Uterus (tissue), 2 donors: ENCODE measurements at regions not wholly inside any gene's neighbourhood (a gene's known extent, or its start where the extent isn't known, plus 50 kb on each side); places are given as distances from the start of the nearest gene placed in this dataset.

ENCODE experiments used
- POLR2A ChIP-seq, 2 donors: fragments of 450-650 bp; IDR thresholded peaks; one replicate each; pipeline ENCODE4 v1.6.1; 2016; ENCODE audit warnings: antibody characterized with exemption in 2 of 2, mild to moderate bottlenecking in 1 of 2, moderate library complexity in 1 of 2
- TF ChIP-seq, protein P1 (sequence below), 4 experiments: fragments of 200-600 bp in 2 of 4; fragments of 450-650 bp in 2 of 4; sonication (generic) in 2 of 4; IDR thresholded peaks; one replicate each; pipeline ENCODE4 v1.5.1; 2016 to 2019; ENCODE audit warnings: antibody characterized with exemption in 4 of 4, mild to moderate bottlenecking in 2 of 4, moderate library complexity in 1 of 4

GRCh38 chr2:117693651-117694050, 120.8 kb upstream of the DDX18 start:
- TF ChIP-seq, protein P1, sequence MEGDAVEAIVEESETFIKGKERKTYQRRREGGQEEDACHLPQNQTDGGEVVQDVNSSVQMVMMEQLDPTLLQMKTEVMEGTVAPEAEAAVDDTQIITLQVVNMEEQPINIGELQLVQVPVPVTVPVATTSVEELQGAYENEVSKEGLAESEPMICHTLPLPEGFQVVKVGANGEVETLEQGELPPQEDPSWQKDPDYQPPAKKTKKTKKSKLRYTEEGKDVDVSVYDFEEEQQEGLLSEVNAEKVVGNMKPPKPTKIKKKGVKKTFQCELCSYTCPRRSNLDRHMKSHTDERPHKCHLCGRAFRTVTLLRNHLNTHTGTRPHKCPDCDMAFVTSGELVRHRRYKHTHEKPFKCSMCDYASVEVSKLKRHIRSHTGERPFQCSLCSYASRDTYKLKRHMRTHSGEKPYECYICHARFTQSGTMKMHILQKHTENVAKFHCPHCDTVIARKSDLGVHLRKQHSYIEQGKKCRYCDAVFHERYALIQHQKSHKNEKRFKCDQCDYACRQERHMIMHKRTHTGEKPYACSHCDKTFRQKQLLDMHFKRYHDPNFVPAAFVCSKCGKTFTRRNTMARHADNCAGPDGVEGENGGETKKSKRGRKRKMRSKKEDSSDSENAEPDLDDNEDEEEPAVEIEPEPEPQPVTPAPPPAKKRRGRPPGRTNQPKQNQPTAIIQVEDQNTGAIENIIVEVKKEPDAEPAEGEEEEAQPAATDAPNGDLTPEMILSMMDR (IDR thresholded peaks at IDR 0.05), result no peak
- no peak for TF ChIP-seq POLR2A (IDR thresholded peaks at IDR 0.05)
